ENCODE measurements at regions not wholly inside any gene's neighbourhood (a gene's known extent, or its start where the extent isn't known, plus 50 kb on each side); places are given as distances from the start of the nearest gene placed in this dataset.

- no peak for TF ChIP-seq AFF4 (CRISPR knock-in tag; IDR thresholded peaks at IDR 0.05)
- no peak for TF ChIP-seq KIAA2018 (CRISPR knock-in tag; IDR thresholded peaks at IDR 0.05; ENCODE audit: borderline replicate concordance)
- no peak for TF ChIP-seq SAFB2 (CRISPR knock-in tag; IDR thresholded peaks at IDR 0.05; ENCODE audit: borderline replicate concordance, low read depth)
- no peak for TF ChIP-seq PATZ1 (CRISPR knock-in tag; IDR thresholded peaks at IDR 0.05)
- TF ChIP-seq HMGXB3 (CRISPR knock-in tag; IDR thresholded peaks at IDR 0.05; ENCODE audit: borderline replicate concordance): no peak
These were observed 148.6 kb downstream of the PPIAL4G start (continued) for GRCh38 chr1:148334339-148335130.
